ENCODE measurements at regions not wholly inside any gene's neighbourhood (a gene's known extent, or its start where the extent isn't known, plus 50 kb on each side); places are given as distances from the start of the nearest gene placed in this dataset.
A peak's percentile ranks its signal among the peaks of the same experiment; 100 is the strongest.

DNA sequence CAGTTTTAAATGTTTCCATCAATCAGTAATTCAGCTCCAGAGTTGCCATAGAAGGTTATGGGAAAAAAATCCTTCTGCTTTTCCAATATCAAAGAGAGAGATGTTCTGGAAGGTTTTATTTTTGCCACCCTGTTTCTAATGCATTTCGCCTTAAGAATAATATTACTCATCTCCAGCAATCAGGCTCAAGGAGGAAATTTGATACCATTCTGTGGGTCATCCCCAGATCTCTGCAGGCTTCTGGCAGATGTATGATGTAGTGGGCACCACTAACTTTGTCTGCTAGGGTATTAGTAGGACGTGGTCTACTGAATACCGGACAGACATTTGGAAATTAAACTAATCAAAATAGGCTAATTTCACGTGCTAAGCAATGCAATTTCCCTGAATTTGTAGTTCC lies 645.4 kb upstream of the TENM3 start:
- Histone ChIP-seq H3K18ac (ENCODE audit: low read length) (no peak overlapping the region), H3K79me1 (ENCODE audit: low read length) (no peaks in the 10 kb centered on the region), H4K12ac (ENCODE audit: low read depth, low read length) (no peak overlapping the region), H3K9me3 (ENCODE audit: insufficient read depth, low read depth, low read length) (no peaks in the 10 kb centered on the region), H2BK12ac (ENCODE audit: low read length) (no peak overlapping the region), H2BK5ac (ENCODE audit: low read depth, low read length, poor library complexity) (no peak overlapping the region), H3K4me2 (ENCODE audit: low read length) (no peak overlapping the region), H3K79me2 (ENCODE audit: control insufficient read depth, insufficient read depth, low read length, poor library complexity) (no peaks in the 10 kb centered on the region), H2BK120ac (ENCODE audit: insufficient read depth, low read length, poor library complexity) (no peak overlapping the region), H2AFZ (ENCODE audit: insufficient read depth, low read length, poor library complexity) (no peak overlapping the region), H3K36me3 (ENCODE audit: control insufficient read depth in 1 of 2, insufficient read depth in 2 of 2, low read length in 2 of 2) (no peaks in the 10 kb centered on the region), H3K14ac (ENCODE audit: low read length) (no peak overlapping the region), H3K4ac (ENCODE audit: low read depth, low read length) (no peak overlapping the region), H3K23ac (ENCODE audit: low read length) (no peak overlapping the region), H4K91ac (ENCODE audit: low read depth, low read length) (no peak overlapping the region), H2AK5ac (ENCODE audit: low read length) (no peak overlapping the region), H3K9ac (ENCODE audit: low read length) (no peak overlapping the region), H3K4me1 (ENCODE audit: control insufficient read depth in 1 of 2, insufficient read depth in 2 of 2, low read length in 2 of 2) (no peaks in the 10 kb centered on the region), H3K4me3 (ENCODE audit: low read depth, low read length) (no peak overlapping the region), H3K27ac (ENCODE audit: low read depth, low read length) (no peak overlapping the region), H4K8ac (ENCODE audit: low read depth, low read length) (no peak overlapping the region), H3K27me3 (ENCODE audit: insufficient read depth, low read length) (no peaks in the 10 kb centered on the region)
- no CpG with 5 or more reads among the region's 4 CpGs for WGBS (ENCODE audit: extremely low coverage, insufficient coverage, insufficient read length)
- DNase-seq = no peak

DNA sequence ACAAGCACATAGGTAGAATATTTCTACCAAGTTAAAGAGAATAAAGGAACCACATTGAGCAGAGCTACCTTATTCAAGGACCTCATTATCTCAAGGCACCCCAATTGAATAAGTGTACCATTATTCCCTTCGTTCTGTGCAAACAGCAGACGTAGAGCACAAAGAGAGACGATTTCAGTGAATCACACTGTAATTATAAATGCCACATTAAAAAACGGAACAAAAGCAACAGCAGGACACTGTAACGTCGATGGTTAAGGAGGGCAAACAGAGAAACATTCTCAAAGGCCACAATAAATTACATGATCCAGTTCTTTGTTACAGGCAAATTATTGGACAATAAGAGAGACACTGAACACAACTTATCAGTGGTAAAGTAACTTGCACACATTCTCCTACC lies 644.1 kb upstream of the TENM3 start:
- H3K4me3 ChIP-seq (ENCODE audit: low read depth, low read length) = no peak overlapping the region
- no peak for DNase-seq
- no peak overlapping the region for H2AFZ ChIP-seq (ENCODE audit: insufficient read depth, low read length, poor library complexity)
- H3K79me2 ChIP-seq (ENCODE audit: control insufficient read depth, insufficient read depth, low read length, poor library complexity) = no peaks in the 10 kb centered on the region
- no peak overlapping the region for H2AK5ac ChIP-seq (ENCODE audit: low read length)
- WGBS (ENCODE audit: extremely low coverage, insufficient coverage, insufficient read length) = no CpG with 5 or more reads among the region's 6 CpGs
- no peak overlapping the region for H3K23ac ChIP-seq (ENCODE audit: low read length)
- no peak overlapping the region for H4K12ac ChIP-seq (ENCODE audit: low read depth, low read length)
- no peak overlapping the region for H2BK5ac ChIP-seq (ENCODE audit: low read depth, low read length, poor library complexity)
- no peaks in the 10 kb centered on the region for H3K9me3 ChIP-seq (ENCODE audit: insufficient read depth, low read depth, low read length)
- H4K91ac ChIP-seq (ENCODE audit: low read depth, low read length) = no peak overlapping the region
- H3K9ac ChIP-seq (ENCODE audit: low read length) = no peak overlapping the region
- no peaks in the 10 kb centered on the region for H3K4me1 ChIP-seq (ENCODE audit: control insufficient read depth in 1 of 2, insufficient read depth in 2 of 2, low read length in 2 of 2)
- no peaks in the 10 kb centered on the region for H3K79me1 ChIP-seq (ENCODE audit: low read length)
- H3K14ac ChIP-seq (ENCODE audit: low read length) = no peak overlapping the region
- no peak overlapping the region for H3K4me2 ChIP-seq (ENCODE audit: low read length)
- H2BK12ac ChIP-seq (ENCODE audit: low read length) = no peak overlapping the region
- H4K8ac ChIP-seq (ENCODE audit: low read depth, low read length) = no peak overlapping the region
- H2BK120ac ChIP-seq (ENCODE audit: insufficient read depth, low read length, poor library complexity) = no peak overlapping the region
- no peak overlapping the region for H3K4ac ChIP-seq (ENCODE audit: low read depth, low read length)
- H3K36me3 ChIP-seq (ENCODE audit: control insufficient read depth in 1 of 2, insufficient read depth in 2 of 2, low read length in 2 of 2) = no peaks in the 10 kb centered on the region
- no peak overlapping the region for H3K18ac ChIP-seq (ENCODE audit: low read length)
- no peaks in the 10 kb centered on the region for H3K27me3 ChIP-seq (ENCODE audit: insufficient read depth, low read length)
- no peak overlapping the region for H3K27ac ChIP-seq (ENCODE audit: low read depth, low read length)

DNA sequence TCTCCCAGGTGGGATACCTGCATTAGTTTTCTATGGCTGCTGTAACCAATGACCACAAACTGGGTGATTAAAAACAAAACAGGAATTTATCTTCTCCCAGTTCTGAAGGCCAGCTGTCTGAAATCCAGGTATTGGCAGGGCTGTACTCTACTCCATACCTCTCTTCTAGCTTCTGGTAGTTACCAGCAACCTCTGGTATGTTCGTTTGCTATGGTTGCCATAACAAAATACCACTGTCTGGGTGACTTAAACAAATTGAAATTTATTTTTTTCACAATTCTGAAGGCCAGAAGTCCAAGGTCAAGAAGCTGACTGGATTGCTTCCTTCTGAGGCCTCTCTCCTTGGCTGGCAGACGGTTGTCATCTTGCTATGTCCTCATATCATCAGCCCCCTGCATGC lies 642.1 kb upstream of the TENM3 start:
- peak; percentile 76 to 94 for DNase-seq
- Histone ChIP-seq H2BK5ac (ENCODE audit: low read depth, low read length, poor library complexity) (no peak overlapping the region), H3K4me2 (ENCODE audit: low read length) (no peak overlapping the region), H3K79me1 (ENCODE audit: low read length) (no peaks in the 10 kb centered on the region), H3K18ac (ENCODE audit: low read length) (no peak overlapping the region), H2AK5ac (ENCODE audit: low read length) (no peak overlapping the region), H3K14ac (ENCODE audit: low read length) (no peak overlapping the region), H3K9me3 (ENCODE audit: insufficient read depth, low read depth, low read length) (no peaks in the 10 kb centered on the region), H3K4ac (ENCODE audit: low read depth, low read length) (no peak overlapping the region), H3K4me3 (ENCODE audit: low read depth, low read length) (no peak overlapping the region), H3K9ac (ENCODE audit: low read length) (no peak overlapping the region), H3K23ac (ENCODE audit: low read length) (no peak overlapping the region), H2BK120ac (ENCODE audit: insufficient read depth, low read length, poor library complexity) (no peak overlapping the region), H3K4me1 (ENCODE audit: control insufficient read depth in 1 of 2, insufficient read depth in 2 of 2, low read length in 2 of 2) (no peaks in the 10 kb centered on the region), H3K79me2 (ENCODE audit: control insufficient read depth, insufficient read depth, low read length, poor library complexity) (no peaks in the 10 kb centered on the region), H4K91ac (ENCODE audit: low read depth, low read length) (no peak overlapping the region), H4K8ac (ENCODE audit: low read depth, low read length) (no peak overlapping the region), H2AFZ (ENCODE audit: insufficient read depth, low read length, poor library complexity) (no peak overlapping the region), H3K27ac (ENCODE audit: low read depth, low read length) (no peak overlapping the region), H4K12ac (ENCODE audit: low read depth, low read length) (no peak overlapping the region), H2BK12ac (ENCODE audit: low read length) (no peak overlapping the region), H3K36me3 (ENCODE audit: control insufficient read depth in 1 of 2, insufficient read depth in 2 of 2, low read length in 2 of 2) (no peaks in the 10 kb centered on the region), H3K27me3 (ENCODE audit: insufficient read depth, low read length) (no peaks in the 10 kb centered on the region)
- no CpG with 5 or more reads among the region's 2 CpGs for WGBS (ENCODE audit: extremely low coverage, insufficient coverage, insufficient read length)

DNA sequence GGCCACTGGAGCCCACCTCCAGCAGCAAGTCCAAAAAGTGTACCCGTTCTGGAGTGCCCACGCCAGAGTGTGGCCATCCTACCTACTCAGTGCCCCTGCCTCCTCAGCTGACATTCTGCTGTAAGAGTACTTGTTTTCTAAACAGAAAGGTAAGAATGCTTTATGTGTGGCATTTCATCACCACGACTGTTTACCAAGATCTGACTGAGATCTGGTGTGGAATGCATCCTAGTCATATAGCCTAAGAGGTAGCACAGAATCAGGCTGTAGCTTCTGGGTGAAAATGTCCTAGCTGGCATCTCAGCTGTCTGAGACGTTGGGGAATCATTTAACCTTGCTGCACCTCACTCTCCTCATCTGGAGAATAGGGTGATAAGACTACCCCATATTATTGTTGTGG lies 638.7 kb upstream of the TENM3 start:
- no CpG with 5 or more reads among the region's 4 CpGs for WGBS (ENCODE audit: extremely low coverage, insufficient coverage, insufficient read length)
- H4K91ac ChIP-seq (ENCODE audit: low read depth, low read length) = no peak overlapping the region
- no peak overlapping the region for H2BK120ac ChIP-seq (ENCODE audit: insufficient read depth, low read length, poor library complexity)
- H3K79me1 ChIP-seq (ENCODE audit: low read length) = no peaks in the 10 kb centered on the region
- no peak overlapping the region for H2BK12ac ChIP-seq (ENCODE audit: low read length)
- no peak overlapping the region for H2AFZ ChIP-seq (ENCODE audit: insufficient read depth, low read length, poor library complexity)
- no peak overlapping the region for H3K23ac ChIP-seq (ENCODE audit: low read length)
- no peak overlapping the region for H3K4me2 ChIP-seq (ENCODE audit: low read length)
- H3K79me2 ChIP-seq (ENCODE audit: control insufficient read depth, insufficient read depth, low read length, poor library complexity) = no peaks in the 10 kb centered on the region
- no peak overlapping the region for H3K18ac ChIP-seq (ENCODE audit: low read length)
- H3K9ac ChIP-seq (ENCODE audit: low read length) = no peak overlapping the region
- no peak overlapping the region for H3K27ac ChIP-seq (ENCODE audit: low read depth, low read length)
- H4K8ac ChIP-seq (ENCODE audit: low read depth, low read length) = peak overlapping the region; percentile 23
- H3K36me3 ChIP-seq (ENCODE audit: control insufficient read depth in 1 of 2, insufficient read depth in 2 of 2, low read length in 2 of 2) = no peaks in the 10 kb centered on the region
- no peak overlapping the region for H2BK5ac ChIP-seq (ENCODE audit: low read depth, low read length, poor library complexity)
- H3K9me3 ChIP-seq (ENCODE audit: insufficient read depth, low read depth, low read length) = no peaks in the 10 kb centered on the region
- no peak overlapping the region for H2AK5ac ChIP-seq (ENCODE audit: low read length)
- peak; percentile 71 to 93 for DNase-seq
- no peak overlapping the region for H3K4me3 ChIP-seq (ENCODE audit: low read depth, low read length)
- H3K4me1 ChIP-seq (ENCODE audit: control insufficient read depth in 1 of 2, insufficient read depth in 2 of 2, low read length in 2 of 2) = no peaks in the 10 kb centered on the region
- H4K12ac ChIP-seq (ENCODE audit: low read depth, low read length) = no peak overlapping the region
- H3K27me3 ChIP-seq (ENCODE audit: insufficient read depth, low read length) = no peaks in the 10 kb centered on the region
- no peak overlapping the region for H3K4ac ChIP-seq (ENCODE audit: low read depth, low read length)
- H3K14ac ChIP-seq (ENCODE audit: low read length) = no peak overlapping the region
